Progenitor cell of endocrine pancreas (in vitro differentiated cells): ENCODE measurements at regions not wholly inside any gene's neighbourhood (a gene's known extent, or its start where the extent isn't known, plus 50 kb on each side); places are given as distances from the start of the nearest gene placed in this dataset.

Experiments
- DNase-seq: peaks from one replicate; pipeline ENCODE4 v3.0.0; 2021; ENCODE audit warnings: low spot score; ENCODE audit not compliant: unreplicated experiment
- H3K27ac Mint-ChIP-seq: 2 replicates; pipeline ENCODE4 v1.8.0; 2021; ENCODE audit warnings: mild to moderate bottlenecking, moderate library complexity, mixed read lengths
- H3K27me3 Mint-ChIP-seq: 2 replicates; pipeline ENCODE4 v1.8.0; 2021; ENCODE audit warnings: mixed read lengths
- H3K36me3 Mint-ChIP-seq: 2 replicates; pipeline ENCODE4 v1.8.0; 2022; ENCODE audit warnings: mixed read lengths; ENCODE audit not compliant: insufficient read depth
- H3K4me1 Mint-ChIP-seq: 2 replicates; pipeline ENCODE4 v1.8.0; 2021; ENCODE audit warnings: low read depth, mixed read lengths
- H3K4me3 Mint-ChIP-seq: 2 replicates; pipeline ENCODE4 v1.8.0; 2021; ENCODE audit warnings: low read depth, mild to moderate bottlenecking, moderate library complexity, mixed read lengths
- H3K9me3 Mint-ChIP-seq: 2 replicates; pipeline ENCODE4 v1.8.0; 2021; ENCODE audit warnings: low read depth, mixed read lengths
- TF ChIP-seq, protein P1 (sequence below): fragments of 200-600 bp; sonication (generic); IDR thresholded peaks from one replicate; pipeline ENCODE4 v1.5.0; 2021; ENCODE audit warnings: antibody characterized with exemption, mild to moderate bottlenecking; ENCODE audit not compliant: unreplicated experiment

DNA sequence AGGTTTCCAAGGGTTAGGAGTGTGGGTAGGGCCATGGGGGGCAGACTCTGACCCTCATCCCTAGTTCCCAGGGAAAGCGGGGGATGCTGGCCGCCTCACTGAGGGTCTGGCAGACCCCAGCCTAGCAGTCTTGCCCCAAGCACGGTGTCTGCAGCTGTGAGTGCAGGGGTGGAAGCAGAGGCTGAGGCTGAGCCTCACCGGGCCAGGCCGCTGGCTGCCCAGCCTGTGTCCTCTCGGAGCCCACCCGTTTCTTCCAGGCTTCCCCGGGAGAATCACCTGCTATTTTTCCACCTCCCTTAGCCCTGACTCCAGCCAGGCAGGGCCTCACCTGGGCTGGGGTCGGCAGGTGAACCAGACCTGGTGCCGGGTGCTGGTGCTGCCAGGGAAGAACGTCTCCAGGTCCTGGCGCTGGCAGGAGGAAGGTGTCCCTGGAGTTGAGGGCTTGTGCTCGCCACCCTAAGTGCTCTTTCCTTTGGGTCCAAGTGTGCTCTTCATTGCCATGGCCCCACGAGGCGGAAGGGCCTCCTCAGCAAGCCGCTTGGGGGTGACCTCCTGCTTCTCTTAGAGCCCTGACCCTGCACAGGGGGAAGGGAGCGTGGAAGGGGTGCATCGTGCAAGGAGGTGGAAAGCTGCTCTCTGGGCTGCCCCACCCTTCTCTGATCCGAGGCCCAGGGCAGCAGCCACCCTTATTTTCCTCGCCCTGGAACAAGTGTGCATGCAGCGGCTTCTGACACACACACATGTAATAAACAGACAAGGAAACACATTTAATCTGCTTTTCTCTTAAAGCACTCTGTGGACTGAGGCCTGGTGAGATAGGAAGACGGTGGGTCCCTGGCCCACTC lies 112.7 kb downstream of the FAM53A start:
- Mint-ChIP-seq H3K4me1 (peaks cover 11% of the 10 kb centered on the region), H3K27ac (no peak overlapping the region), H3K36me3 (no peaks in the 10 kb centered on the region), H3K27me3 (peaks cover 16% of the 10 kb centered on the region), H3K9me3 (no peaks in the 10 kb centered on the region), H3K4me3 (no peak overlapping the region)
- DNase-seq: no peak
- TF ChIP-seq, protein P1, sequence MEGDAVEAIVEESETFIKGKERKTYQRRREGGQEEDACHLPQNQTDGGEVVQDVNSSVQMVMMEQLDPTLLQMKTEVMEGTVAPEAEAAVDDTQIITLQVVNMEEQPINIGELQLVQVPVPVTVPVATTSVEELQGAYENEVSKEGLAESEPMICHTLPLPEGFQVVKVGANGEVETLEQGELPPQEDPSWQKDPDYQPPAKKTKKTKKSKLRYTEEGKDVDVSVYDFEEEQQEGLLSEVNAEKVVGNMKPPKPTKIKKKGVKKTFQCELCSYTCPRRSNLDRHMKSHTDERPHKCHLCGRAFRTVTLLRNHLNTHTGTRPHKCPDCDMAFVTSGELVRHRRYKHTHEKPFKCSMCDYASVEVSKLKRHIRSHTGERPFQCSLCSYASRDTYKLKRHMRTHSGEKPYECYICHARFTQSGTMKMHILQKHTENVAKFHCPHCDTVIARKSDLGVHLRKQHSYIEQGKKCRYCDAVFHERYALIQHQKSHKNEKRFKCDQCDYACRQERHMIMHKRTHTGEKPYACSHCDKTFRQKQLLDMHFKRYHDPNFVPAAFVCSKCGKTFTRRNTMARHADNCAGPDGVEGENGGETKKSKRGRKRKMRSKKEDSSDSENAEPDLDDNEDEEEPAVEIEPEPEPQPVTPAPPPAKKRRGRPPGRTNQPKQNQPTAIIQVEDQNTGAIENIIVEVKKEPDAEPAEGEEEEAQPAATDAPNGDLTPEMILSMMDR: no peak

DNA sequence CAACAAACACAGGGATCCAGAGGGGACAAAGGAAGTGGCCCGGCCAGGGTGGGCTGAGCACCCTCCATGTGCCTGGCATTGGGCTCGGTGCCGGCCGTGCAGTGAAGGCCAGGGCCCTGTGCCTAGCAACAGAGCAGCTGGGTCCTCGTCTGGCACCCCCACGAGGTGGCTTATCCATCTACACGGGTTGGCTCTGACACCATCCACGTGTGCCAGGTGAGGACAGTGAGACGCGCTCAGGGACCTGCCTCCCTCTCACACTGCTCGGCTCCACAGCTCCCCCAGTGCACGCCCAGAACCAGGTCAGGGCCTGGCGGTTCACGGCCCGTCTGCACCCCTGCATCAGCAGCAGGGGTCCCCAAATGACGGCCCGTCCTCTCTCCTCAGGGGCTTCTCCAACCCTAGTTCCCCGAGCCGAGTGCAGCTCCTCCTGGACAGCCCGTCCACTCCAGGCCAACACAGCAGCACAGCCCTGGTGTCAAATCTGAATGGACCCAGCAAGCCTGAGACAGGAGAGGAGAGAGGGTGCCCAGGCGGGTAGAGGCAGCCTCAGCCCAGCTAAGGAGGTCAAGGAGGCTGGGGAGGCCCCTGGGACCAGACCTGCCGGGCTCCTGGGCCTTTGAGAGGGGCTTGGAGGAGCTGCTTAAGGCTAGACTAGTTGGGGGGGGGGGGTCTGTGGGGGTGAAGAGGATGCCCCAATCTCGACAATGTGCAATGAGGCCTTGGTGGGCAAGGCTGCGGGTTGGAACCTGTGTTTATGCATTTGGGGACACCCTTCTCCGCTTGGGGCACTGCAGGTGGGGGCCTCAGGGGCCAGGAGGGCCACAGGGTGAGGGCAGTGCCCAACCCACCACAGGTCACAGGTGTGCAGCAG lies 113.6 kb downstream of the FAM53A start:
- H3K9me3 Mint-ChIP-seq: no peaks in the 10 kb centered on the region
- no peak overlapping the region for H3K27ac Mint-ChIP-seq
- no peak for DNase-seq
- no peaks in the 10 kb centered on the region for H3K36me3 Mint-ChIP-seq
- TF ChIP-seq, protein P1: no peak
- peaks cover 11% of the 10 kb centered on the region for H3K4me1 Mint-ChIP-seq
- H3K27me3 Mint-ChIP-seq: peaks cover 9% of the 10 kb centered on the region
- no peak overlapping the region for H3K4me3 Mint-ChIP-seq

DNA sequence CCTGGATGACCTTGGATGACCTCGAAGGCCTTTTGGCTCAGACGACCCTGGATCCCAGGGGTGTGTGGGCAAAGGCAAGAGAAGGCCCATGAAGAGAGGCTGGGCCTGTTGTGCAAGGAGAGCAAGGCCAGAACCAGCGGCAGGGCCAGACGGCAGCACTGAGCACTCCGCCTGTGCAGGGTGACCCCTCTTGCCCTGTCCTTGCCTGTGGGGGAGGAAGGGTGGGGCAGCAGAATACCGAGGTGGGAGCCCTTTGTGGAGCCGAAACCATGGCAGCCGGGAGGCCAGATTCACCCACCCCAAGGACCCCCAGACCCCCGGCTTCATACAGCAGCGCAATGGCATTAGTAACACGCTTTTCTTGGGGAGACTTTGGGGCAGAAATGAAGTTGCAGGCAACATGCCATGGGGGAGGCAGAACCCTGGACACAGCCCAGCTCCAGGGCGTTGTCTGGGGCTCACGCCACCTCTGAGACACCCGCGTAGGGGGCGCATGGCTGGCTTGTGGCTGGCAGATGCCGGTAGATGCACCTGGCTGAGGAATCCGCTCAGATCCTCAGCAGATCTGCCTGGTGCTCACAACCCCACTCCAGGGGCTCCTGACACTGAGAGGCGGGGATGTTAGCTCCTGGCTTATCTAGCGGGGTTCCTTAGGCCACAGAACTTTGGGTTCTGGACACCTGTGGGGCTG lies 114.5 kb downstream of the FAM53A start:
- DNase-seq: no peak
- peaks cover 14% of the 10 kb centered on the region for H3K4me1 Mint-ChIP-seq
- peaks cover 9% of the 10 kb centered on the region for H3K27me3 Mint-ChIP-seq
- TF ChIP-seq, protein P1: no peak
- no peaks in the 10 kb centered on the region for H3K9me3 Mint-ChIP-seq
- no peak overlapping the region for H3K27ac Mint-ChIP-seq
- no peaks in the 10 kb centered on the region for H3K36me3 Mint-ChIP-seq
- no peak overlapping the region for H3K4me3 Mint-ChIP-seq

DNA sequence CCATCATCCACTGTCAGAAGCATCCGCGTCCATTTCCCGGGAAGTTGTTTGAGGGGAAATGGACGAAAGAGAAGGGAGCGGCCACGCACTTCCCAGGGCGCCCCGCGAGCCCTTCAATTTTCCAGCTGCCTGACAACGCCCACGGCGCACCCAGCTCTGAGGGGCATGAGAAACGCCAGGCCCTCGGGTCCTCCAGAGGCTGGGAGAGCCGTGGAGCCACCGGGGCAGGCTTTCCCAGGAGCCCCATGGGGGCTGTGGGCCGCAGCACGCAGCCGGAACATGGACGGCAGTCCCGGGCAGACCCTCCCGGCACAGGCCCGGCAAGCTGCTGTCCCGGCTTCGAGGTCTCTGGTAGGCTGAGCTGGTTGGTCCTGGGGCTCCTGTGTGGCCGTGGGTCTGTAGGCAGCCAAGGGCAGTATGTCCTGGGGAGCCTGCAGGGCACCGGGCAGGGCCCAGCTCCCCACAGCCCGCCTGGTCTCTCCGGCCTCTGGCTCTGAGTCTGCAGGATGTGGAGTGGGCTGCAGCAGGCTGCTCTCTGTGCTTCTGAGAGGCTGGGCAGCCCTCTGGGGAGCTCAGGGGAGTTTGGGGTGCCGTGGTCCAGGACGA lies 115.2 kb downstream of the FAM53A start:
- peaks cover 8% of the 10 kb centered on the region for H3K27me3 Mint-ChIP-seq

More for the DNA sequence above, 115.2 kb downstream of the FAM53A start:
- H3K4me1 Mint-ChIP-seq: peaks cover 17% of the 10 kb centered on the region
- no peak for DNase-seq
- no peak overlapping the region for H3K27ac Mint-ChIP-seq
- H3K9me3 Mint-ChIP-seq: no peaks in the 10 kb centered on the region
- no peaks in the 10 kb centered on the region for H3K36me3 Mint-ChIP-seq
- no peak overlapping the region for H3K4me3 Mint-ChIP-seq
- TF ChIP-seq, protein P1: no peak
